Activated CD8-positive, alpha-beta memory T cell treated with anti-CD3 and anti-CD28 coated beads for 36 hours (primary cell): ENCODE measurements at regions not wholly inside any gene's neighbourhood (a gene's known extent, or its start where the extent isn't known, plus 50 kb on each side); places are given as distances from the start of the nearest gene placed in this dataset.

Experiments
- CTCF ChIA-PET: fragments of 350-600 bp; sonication (Branson Sonifier 250); formaldehyde crosslinking; loops from one replicate; lab custom pipeline; 2021; ENCODE audit warnings: antibody characterized with exemption; lab: Charles Lee
- POLR2A ChIA-PET: fragments of 350-600 bp; sonication (Branson Sonifier 250); formaldehyde crosslinking; loops from one replicate; lab custom pipeline; 2021; ENCODE audit warnings: antibody characterized with exemption; lab: Charles Lee

DNA sequence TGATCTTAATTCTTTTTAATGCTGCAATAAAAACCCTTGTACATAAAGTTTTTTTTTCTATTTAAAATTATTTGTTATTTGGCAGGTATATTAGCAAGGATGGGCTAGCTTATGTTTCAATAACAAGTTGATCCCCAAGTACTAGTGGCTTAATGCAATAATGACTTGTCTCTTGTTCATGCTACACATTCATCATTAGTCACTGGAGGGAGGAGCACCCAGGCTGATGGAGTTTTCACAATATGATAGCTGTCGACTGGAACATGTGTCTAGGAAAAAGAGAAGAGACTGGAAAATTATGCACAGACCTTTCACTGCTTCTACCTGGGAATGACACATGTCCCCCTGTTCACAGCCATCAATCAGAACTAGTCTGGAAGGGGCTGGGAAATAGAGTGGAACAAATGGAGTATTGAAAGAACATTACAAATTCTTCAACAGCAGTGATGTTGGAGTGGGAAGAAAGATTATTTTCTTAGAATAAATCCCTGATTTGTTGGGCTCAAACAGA is 387.9 kb upstream of the RPS6KA3 start:
- POLR2A ChIA-PET: no interaction called here

DNA sequence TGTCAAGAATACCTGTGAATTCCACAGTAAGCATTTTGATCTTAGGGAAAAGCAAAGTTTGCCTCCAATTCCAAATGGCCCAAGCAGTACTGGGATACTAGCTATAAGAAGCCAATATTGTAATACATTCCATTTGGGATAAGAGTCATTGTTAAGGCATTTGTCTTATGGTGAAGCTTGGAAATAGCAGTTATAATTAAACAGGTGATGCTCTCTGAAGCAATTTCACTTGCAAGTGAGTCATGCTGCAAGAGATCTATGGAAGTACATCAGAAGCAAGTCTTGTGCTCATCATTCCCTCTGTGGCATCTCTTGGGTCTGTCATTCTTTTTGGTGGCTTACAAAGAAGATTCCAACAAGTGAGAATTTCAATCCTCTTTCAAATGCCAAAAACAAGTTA is 386.4 kb upstream of the RPS6KA3 start:
- ChIA-PET CTCF (no interaction called here), POLR2A (no interaction called here)

More for the DNA sequence above, 387.9 kb upstream of the RPS6KA3 start:
- CTCF ChIA-PET: no interaction called here

DNA sequence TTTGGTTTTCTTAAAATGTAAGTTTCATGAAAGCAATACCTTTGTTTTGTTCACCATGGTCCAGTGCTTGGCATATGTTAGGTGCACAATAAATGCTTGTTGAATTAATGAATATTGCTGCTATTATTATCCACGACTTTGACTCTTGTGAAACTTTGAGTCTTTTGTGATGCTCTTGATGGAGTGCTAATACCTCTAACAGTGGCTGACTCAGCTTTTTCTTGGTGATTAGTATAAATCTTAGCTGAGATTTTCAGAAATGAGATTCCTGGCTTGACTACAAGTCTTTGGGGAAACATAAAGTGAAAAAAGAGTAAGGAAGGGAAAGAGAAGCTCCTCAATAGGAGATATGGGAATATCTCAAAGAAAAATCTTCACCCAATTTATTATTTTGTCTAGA is 375.2 kb upstream of the RPS6KA3 start:
- POLR2A ChIA-PET: no interaction called here
- CTCF ChIA-PET: no interaction called here

DNA sequence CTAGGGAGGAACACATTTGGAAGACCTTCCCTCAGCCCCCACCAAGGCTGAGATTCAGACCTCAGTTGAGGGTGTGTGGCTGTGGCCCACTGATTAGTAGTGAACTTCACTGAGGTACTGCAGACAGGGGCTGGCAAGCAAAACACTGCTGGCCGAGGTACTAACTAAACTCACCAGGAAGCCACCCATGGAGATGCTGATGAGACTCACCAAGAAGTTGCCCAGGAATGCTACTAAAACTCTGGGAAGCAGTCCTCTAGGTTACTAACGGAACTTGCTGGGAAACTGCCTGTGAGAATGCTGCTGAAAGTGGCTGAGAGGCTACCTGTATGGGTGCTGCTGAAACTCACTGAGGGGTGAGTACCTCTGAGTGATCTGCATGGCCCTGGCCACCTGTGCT is 372.4 kb upstream of the RPS6KA3 start:
- POLR2A ChIA-PET: no interaction called here
- CTCF ChIA-PET: no interaction called here

DNA sequence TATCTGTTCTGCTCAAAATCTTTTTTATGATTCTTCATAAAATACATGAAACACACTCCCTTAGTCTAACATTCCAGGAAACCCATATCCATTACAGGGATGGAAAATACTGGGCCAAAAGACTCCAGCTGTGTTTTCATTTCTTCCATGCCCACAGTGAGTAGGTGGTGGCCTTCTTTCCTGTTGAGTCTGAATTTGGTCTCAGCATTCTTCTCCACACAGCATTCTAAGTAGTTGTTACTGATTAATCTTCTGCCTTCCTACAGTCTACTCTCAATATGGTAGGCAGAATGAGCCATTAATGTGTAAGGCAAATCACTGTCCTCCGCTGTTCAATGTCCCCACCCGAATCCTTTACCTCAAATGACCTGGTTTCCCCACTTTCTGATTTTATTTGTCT is 370.6 kb upstream of the RPS6KA3 start:
- CTCF ChIA-PET: no interaction called here
- POLR2A ChIA-PET: no interaction called here

DNA sequence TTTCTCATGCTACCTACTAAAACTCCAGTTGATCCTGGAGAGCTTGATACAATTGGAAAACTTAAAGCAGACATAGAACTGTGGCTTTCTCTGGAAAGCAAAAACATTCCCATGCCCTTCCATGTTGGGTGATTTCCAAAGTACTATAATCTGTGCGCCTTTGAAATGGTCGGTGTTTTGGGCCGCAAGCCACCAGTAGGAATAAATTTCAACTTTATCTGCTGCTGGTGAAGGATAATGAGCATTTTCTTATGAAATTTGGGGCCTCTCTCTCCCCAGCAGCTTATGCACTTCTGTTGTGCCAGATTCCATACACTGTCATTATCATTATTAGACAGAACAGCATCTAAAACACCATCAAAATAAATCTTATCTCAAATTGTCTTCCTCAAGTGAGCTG is 366.7 kb upstream of the RPS6KA3 start:
- POLR2A ChIA-PET: no interaction called here
- CTCF ChIA-PET: no interaction called here

DNA sequence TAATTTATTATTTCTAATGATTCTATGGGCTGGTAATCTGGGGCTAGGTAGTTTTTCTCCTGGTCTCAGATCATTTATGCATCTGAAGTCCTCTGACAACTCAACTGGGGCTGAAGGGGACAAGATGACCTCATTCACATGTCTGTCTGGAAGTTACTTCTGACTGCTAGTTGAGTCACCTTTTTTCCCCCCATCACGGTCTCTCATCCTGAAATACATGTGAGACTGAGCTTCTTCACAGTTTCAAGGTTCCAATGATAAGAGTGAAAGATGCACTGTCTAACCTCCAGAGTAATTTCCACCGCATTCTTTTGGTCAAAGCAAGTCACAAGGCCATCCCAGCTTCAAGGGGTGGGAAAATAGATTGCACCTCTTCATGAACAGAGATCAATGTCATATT is 356.7 kb upstream of the RPS6KA3 start:
- POLR2A ChIA-PET: no interaction called here
- CTCF ChIA-PET: no interaction called here

DNA sequence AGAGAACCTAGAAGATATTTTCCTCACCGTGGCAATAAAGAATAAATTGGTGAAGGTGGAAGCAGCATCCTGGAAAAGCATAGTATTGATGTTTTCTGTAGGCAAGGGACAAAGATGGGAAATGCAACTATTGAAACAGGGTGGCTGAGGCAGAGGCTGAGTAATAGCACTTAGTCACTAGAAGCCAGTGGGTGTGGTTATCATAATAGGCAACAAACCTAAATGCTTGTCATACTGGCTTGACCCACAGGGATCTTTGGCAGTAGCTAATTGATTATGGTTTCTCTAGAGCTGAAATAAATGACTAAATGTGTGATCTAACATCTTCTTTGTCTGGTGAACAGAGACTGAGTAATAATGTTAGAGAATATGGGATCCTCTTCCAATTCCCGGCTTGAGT is 353.6 kb upstream of the RPS6KA3 start:
- ChIA-PET CTCF (no interaction called here), POLR2A (no interaction called here)

DNA sequence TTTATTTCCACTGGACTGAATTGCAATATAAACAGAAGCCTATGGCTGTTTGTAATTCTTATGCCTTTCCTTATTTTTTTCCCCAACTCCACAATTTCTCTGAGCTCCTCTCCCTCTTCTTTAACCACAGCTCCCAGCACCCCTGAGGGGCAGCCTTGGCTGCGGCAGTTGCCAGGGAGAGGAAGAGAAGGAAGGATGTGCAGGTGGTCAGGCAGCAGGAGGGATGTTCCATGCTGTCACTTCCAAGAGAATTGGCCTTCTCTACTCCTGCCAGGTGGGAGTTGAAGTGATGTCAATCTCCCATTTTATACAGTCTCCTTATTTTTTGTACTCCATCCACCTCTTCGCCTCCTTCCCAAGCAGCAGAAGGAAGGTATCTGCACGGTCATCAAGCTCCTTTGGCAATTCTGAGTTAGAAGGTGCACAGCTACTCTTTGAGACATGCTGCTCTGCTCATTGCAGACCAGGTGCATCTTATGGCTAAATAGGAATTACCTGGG is 343.3 kb upstream of the RPS6KA3 start:
- POLR2A ChIA-PET: no interaction called here
- CTCF ChIA-PET: no interaction called here

DNA sequence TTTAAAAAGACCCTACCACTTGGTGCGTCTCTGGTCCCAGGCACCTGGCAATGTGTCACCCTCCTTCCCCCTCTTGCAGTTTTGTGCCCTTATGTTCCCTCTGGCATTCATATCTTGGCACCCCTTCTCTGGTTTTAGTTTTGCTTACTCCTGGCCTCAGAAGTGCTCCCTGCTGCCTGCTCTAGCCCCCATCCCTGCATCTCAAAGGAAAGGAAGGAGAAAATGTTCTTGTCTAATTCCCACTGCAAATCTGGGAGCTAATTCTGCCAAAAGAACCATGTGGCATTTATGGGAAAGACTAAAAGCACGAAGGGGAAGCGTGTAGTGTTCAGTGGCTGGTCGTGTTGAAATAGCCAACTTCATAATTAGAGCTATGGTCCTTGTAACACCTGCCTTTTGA is 340.1 kb upstream of the RPS6KA3 start:
- CTCF ChIA-PET: no interaction called here
- POLR2A ChIA-PET: no interaction called here

DNA sequence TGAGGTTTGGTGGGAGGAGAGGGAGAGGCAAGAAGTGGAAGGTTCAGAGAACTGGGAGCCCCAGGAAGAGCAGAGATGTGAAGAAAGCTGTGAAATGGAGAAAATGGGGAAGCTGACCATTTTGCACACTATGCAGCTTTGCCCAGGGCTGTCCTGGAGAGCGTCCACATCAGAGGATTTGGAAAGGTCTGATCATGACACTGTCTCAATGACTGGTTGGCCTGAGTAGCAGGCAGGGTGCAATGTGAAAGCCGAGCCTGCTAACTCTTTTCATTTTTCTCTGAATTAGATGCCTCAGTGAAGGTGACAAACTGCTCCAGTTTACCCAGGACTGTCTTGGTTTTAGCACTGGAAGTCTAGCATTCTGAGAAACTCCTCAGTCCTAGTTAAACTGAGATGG is 330.1 kb upstream of the RPS6KA3 start:
- CTCF ChIA-PET: no interaction called here
- POLR2A ChIA-PET: no interaction called here

DNA sequence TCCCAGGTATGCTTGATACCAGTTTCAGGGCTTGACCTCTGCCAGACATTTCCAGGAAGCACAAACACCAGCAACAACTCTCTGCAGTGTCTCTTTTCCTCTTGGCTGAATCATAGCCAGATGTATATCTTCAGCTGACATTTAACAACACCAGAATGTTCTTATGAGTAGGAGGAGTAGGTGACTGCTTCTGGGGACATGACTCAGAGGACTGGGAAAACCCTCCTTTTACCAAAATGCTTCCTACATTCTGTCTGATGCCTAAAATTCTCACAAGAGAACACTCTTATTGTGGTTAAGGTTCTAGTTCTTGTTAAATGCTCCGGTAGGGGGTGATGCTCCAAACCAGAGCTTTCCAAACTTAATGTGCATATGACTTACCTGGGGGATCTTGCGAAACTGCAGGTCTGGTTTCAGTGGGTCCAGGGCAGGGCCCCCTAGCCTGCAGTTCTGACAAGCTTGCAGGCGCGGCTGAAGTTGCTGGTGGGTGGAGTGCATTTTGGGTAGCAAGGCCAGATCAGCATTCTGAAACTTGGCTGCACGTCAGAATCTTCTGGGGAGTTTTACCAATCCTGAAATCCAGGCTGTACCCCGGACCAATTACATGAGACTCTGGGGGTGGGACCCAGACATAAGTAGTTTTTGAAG is 329.3 kb upstream of the RPS6KA3 start:
- ChIA-PET POLR2A (no interaction called here), CTCF (no interaction called here)

DNA sequence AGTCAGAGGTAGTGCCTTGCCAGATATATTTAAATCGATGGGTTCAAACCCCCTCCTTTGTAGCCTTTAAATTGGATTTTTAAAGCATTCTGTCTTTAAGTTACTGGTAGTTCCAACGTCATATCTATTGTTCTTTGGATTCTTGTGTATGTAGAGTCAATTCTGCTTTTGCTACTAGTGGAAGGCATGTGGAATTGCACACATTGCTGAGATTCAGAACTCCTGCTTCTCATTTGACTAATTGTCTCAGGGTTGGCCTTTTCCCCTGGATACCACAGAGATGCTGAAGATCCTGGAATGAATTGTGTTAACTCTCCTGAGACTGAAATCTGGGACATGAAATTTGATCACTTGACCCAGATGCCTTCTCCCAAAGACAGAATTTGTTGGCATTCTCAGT is 328.3 kb upstream of the RPS6KA3 start:
- ChIA-PET POLR2A (no interaction called here), CTCF (no interaction called here)

DNA sequence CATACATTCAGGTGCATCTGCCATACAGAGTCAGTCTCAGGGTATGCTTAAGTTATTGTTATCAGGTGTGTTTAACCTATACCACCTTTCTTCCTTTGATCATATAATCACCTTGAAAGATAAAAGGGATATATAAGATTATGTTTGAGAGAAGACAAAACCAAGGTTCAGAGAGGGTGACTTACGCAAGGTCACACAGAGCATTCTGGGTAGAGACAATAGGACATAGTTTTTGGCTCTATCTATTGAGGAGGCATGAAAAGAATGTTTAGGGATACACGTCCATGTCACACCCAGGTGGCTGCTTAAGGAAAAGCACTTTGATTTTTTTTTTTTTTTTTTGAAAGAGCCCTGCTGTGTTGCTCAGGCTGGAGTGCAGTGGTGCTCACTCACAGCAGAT is 327.1 kb upstream of the RPS6KA3 start:
- ChIA-PET CTCF (no interaction called here), POLR2A (no interaction called here)

DNA sequence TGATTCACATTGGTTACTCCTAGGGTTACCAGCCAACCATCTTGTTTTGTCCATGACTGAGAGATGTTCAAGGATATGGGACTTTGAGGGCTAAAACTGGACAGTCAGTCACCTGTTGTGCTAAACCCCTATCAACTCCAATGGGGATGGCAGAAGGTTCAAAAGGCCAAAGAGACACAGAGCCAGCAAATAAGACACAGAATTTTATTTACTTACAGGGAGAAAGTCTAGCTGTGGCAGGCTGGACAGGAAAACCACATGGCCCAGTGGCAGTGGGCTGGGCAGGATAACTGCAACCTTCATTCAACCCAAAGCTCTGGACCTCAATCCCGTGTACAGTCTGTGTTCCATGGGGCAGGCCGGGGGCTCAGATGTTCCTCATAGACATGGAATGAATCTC is 326.7 kb upstream of the RPS6KA3 start:
- CTCF ChIA-PET: no interaction called here
- POLR2A ChIA-PET: no interaction called here

DNA sequence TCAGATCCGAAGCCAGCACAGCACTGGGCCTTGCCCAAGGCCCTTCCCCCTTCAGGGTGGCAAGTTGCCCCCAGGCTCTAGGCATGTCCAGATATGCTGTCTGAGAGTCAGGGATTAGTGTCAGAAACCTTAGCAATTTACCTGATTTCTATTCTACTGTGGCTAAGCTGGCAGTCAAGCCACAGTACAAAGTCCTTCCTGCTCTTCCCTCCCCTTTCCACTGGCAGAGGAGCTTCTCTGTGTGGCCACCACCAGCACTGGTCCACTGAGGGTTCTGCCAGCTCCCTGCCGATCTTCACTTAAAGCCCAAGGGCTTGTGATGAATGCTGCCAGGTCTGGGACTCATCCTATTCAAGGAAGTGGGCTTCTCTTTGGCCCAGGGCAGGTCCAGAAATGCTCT is 324.5 kb upstream of the RPS6KA3 start:
- ChIA-PET POLR2A (no interaction called here), CTCF (no interaction called here)

DNA sequence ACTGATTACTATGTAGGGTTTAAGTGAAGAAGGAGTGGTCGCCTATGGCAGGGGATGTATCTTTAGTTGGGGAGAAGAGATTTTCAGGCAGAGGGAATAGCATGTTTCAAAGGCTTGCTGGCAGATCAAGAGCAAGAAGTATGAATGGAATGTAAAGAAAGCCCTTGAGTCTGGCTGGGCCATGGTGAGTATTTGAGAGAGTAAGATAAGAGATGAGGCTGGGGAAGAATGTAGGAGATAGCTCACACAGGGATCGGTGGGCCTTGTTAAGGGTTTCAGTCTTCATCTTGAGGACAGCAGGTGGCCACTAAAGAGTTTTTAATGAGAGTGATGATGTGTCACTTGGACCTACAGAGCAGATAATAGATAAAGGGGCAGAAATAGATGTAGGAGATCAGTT is 319.1 kb upstream of the RPS6KA3 start:
- ChIA-PET CTCF (no interaction called here), POLR2A (no interaction called here)

DNA sequence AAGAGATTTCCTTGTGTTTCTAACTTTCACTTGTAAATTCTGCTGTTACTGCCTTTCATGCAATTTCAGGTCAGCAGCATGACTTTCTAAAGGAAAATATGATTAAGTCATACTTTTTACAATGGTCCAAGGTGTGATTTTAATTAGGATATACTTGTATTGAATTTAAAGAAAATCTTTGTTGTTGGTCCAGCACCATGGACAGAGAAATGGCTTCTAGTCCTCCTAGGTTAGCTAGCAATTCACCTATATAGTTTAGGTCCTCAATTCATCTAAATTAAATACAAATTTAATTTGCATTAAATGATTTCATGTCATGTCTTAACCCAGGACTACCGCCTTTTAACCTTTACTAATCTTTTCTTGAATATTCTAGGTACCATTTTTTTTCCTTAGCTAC is 304.9 kb upstream of the RPS6KA3 start:
- POLR2A ChIA-PET: no interaction called here
- CTCF ChIA-PET: no interaction called here

DNA sequence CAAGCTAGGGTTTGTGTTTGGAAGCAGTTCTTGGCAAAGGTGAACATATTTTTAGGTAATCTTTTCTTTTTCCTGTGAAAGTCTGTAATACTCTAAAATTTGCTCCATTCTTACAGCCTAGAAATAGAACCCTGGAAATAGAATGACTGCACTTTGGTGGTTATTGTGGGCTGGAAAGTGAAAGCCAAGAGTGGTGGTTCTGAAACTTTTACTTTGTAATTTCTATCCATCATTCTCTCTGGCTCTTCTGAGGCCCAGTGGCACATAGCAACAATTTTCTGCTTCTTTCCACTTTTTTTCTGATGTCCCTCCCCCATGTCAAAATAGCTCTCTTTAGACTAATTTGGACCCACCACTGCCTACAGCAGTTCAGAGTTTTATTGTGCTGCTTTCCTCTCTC is 300.4 kb upstream of the RPS6KA3 start:
- POLR2A ChIA-PET: no interaction called here
- CTCF ChIA-PET: no interaction called here

DNA sequence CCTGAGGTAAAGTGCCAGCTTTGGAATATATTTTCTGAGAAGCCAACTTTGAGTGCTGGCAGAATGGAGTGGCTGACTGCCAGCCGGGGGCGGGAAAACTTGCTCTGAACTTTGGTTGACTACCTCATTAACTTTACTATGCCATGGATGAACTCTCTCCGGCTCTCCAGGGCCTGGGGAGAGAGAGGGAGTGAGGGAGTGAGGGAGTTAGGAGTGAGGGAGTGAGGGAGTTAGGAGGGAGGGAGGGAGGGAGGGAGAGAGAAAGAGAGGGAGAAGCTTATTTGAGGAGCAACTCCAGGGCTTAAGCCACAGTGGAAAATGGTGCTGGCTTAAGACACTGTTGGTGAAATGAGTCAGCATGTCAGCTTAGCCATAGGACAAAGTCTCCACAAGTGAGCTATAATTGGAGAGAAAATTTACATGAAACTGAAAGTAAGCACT is 280.9 kb upstream of the RPS6KA3 start:
- ChIA-PET CTCF (interaction anchor here (1.1 kb wide), 1 partner anchor 17 kb away, joined by 3 read pairs; no protein-coding TSS in a partner anchor), POLR2A (no interaction called here)

DNA sequence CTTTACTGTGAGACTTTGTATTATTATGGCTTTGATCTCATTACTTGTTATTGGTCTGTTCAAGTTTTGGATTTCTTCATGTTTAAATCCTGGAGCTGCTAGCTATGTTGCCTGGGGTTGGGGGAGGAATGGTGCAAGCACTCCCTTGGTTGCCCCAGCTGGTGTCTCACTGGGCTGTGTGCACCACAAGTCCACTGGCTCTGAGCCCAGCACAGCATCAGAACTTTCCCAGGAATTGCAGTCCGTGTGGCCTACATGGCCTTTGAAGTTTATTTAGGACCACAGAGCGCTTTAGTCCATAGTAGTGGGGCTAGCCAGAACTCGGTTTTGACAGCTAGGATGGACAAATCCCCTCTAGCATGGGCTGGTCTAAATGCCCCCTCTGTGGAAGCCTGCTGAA is 278.8 kb upstream of the RPS6KA3 start:
- ChIA-PET CTCF (no interaction called here), POLR2A (no interaction called here)

DNA sequence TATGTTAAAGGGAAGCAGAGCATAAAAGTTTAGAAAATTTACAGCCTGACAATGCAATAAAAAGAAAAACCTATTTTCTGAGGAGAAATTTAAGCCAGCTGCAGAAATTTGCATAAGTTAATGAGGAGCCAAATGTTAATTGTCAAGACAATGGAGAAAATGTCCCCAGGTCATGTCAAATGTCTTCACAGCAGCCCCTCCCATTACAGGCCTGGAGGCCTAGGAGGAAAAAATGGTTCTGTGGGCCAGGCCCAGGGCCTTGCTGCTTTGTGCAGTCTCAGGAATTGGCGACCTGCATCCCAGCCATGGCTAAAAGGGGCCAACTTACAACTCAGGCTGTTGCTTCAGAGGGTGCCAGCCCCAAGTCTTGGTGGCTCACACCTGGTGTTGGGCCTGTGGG is 275.4 kb upstream of the RPS6KA3 start:
- POLR2A ChIA-PET: no interaction called here
- CTCF ChIA-PET: no interaction called here
